ENCODE measurements at regions not wholly inside any gene's neighbourhood (a gene's known extent, or its start where the extent isn't known, plus 50 kb on each side); places are given as distances from the start of the nearest gene placed in this dataset.
A peak's percentile ranks its signal among the peaks of the same experiment; 100 is the strongest.

- DNase-seq = no peak
Measured at GRCh38 chr3:14318646-14319045, 83.8 kb upstream of the SLC6A6 start.

DNA sequence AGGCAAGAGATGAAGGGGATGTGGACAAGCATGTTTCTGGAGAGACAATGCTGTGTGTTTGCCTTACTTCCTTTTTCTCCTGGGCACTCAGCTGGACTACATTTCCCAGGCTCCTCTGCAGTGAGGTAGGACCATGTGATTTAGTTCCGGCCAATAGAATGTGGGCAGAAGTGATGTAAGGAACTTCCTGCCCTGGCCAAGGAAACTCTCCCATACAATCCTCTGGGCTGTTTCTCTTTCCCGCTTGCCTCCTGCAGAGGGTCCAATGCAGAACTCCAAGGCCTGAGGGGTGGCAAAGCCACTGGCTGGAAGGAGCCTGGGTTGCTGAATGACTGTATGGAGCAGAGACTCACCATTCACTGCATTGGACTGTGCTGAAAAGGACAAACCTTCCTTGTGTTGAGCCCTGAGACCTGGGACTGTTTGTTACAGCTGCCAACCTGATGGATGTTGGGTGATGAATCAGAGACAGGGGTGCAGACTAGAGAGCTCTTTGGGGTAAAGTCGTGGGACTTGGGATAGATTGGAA lies 82.7 kb upstream of the SLC6A6 start:
- DNase-seq = peak; percentile 78

DNA sequence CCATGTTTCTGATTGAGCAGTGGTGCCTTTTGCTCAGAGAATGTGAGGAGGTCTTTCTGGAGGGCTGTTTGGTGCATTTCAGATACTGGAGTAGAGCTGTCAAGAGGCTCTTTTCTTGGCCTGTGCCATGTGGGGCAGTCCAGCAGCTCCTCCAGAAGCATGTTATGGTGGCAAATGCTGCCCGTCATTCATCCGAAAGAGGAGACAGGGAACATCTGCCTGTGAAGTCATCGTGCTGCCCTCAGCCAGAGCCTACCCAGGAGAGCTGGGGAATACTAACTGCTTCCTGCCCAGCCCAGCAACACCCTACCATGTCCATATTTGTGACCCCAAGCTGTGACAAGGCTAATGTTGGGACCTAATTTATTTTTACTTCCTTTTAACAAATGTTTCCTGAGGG lies 82.2 kb upstream of the SLC6A6 start:
- DNase-seq = no peak

DNA sequence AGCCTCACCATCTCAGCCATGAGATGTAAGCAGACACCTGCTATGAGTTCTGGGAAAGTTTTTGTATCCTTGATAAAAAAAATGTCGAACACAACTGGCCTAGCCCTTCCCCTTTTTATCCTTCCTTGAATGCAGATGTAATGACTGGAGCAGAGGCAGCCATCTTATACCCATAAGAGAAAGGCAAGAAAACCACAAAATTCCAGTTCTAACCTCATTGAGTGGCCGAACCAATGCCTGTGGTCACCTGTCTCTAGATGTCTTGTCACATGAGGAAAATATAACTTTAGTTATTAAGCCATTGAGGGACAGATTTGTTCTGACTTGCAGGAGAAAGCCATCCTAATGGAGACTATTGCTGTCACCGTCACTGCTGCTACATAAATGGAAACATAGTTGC lies 80.4 kb upstream of the SLC6A6 start:
- DNase-seq = no peak

DNA sequence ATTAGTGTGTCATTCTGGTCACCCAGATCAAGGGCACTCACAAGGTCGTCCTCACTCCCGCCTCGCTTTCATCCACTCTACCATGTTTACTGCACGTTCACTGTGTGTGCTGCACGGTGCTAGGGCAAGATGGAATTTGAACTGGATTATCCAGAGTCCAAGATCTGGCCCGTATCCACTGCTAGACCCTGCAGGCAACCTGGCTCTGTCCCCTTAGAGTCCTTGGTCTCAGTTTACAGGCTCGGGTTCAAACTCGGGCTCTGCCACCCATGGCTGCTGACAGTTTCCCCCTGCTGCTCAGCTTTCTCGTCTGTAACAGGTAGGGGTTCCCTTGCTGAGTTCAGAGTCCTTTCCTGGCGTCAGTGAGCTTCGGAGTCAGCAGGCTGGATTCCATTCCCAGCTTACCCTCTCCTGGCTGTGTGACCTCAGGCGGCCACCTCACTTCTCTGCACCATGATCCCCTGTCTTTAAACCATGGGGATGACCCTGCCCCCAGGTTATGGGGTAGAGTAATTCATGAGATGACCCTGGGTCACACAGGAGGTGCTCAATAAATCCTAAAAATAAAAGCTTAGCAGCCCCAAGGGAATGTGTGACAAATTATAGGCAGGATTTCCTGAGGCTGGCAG lies 79.6 kb upstream of the SLC6A6 start:
- DNase-seq = no peak

GRCh38 chr3:14323401-14324223 lies 78.8 kb upstream of the SLC6A6 start:
- no peak for DNase-seq

DNA sequence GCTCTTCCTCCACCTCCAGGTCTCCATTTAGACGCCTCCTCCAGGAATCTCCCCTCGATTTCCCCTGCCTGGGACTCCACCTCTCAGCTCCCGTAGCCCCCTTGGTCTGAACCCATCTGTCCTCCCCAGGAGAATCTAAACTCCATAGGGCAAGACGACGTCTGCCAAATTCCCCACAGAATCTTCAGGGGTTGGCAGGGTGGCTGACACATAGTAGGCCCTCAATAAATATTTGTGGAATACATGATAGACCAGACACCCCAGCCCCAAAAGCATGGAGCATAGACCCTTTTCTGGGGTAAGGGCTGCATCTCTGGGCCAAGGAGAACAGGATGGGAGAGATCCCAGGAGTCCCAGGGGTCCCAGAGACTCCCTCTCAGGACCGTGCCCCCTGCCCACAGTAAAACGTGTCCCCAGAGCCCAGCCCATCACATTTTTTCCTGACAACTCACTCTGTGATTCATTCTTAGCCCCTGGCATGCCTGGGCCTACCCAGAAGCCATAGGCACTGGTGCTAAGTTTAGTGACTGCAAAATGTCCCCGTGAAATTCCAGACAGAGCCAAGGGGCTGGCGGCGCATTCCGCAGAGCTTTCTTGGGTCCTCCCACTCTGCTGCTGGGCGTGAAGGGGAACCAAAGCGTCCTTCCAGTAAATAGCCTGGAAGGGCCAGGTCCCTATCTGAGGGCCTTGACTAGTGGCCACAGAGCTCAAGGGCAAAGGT lies 78.0 kb upstream of the SLC6A6 start:
- DNase-seq = peak; percentile 73

GRCh38 chr3:14328422-14328821 lies 74.0 kb upstream of the SLC6A6 start:
- DNase-seq = no peak

GRCh38 chr3:14329116-14329830 lies 73.1 kb upstream of the SLC6A6 start:
- no peak for DNase-seq

DNA sequence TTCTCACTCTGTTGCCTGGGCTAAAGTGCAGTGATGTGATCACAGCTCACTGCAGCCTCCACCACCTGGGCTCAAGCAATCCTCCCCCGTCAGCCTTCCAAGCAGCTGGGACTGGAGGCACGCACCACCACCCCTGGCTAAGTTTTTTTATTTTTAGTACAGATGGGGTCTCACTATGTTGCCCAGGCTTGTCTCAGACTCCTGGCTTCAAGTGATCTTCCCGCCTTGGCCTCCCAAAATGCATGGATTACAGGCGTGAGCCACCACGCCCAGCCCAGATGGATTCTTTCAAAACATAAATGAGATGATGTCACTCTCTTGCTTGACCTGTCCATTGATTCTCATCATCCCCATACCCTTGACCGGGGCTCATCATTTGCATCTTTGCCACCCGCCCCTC lies 72.6 kb upstream of the SLC6A6 start:
- no peak for DNase-seq

- DNase-seq = no peak
Measured at GRCh38 chr3:14330508-14330907, 71.9 kb upstream of the SLC6A6 start.

DNA sequence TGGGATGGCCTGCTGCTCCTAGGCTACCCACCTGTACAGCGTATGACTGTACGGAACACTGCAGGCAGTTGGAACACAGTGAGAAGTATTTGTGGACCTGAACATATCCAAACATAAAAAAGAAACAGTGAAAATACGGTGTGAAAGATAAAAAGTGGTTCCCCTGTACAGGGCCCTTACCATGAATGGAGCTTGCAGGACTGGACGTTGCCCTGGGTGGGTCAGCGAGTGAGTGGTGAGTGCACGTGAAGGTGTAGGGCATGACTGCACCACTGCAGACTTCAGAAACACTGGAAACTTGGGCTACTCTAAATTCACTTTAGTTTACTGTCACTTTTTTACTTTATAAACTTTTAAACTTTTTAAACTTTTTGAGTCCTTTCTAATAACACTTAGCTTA lies 71.2 kb upstream of the SLC6A6 start:
- DNase-seq = no peak

GRCh38 chr3:14332392-14332791 lies 70.0 kb upstream of the SLC6A6 start:
- no peak for DNase-seq

GRCh38 chr3:14333215-14333614 lies 69.2 kb upstream of the SLC6A6 start:
- no peak for DNase-seq

DNA sequence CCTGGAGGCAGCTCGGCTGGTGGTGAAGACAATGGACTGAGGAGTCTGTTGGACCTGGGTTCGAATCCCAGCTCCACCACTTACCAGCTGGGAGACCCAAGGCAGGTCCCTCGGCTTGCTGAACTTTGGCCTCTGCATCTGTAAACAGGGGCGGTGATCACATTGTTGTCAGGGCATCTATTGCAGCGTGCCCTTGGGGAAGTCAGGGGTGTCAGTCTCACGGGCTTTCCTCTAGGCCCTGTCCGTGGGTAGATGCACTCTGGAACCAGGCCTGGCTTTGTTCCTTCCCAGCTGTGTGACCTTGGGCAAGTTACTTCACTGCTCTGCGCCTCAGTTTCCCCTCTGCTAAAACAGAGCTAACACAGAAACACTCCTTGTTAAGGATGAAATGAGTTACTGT lies 68.8 kb upstream of the SLC6A6 start:
- no peak for DNase-seq

- no peak for DNase-seq
Measured at GRCh38 chr3:14334136-14334535, 68.3 kb upstream of the SLC6A6 start.

GRCh38 chr3:14334936-14335335 lies 67.5 kb upstream of the SLC6A6 start:
- DNase-seq = no peak

- DNase-seq = no peak
Measured at GRCh38 chr3:14335774-14336748, 66.3 kb upstream of the SLC6A6 start.

GRCh38 chr3:14336749-14337598 lies 65.4 kb upstream of the SLC6A6 start:
- DNase-seq = no peak

DNA sequence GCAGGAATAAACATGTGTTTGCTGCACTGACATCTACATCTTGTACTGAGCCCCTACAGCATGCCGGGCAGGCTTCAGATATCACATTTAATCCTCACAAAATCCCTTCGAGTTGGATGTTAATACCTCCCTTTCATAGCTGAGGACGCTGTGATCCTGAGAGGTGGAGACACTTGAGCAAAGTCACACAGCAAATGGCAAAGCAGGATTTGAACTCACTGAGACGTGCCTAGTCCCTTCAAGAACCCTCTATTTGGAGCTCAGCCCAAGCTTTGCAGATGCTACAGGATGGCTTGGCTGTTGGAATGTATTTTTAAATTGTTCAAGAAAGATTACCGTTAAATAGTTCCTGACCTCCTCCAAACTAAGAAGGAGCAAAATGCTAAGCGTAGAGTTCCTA lies 64.6 kb upstream of the SLC6A6 start:
- no peak for DNase-seq

DNA sequence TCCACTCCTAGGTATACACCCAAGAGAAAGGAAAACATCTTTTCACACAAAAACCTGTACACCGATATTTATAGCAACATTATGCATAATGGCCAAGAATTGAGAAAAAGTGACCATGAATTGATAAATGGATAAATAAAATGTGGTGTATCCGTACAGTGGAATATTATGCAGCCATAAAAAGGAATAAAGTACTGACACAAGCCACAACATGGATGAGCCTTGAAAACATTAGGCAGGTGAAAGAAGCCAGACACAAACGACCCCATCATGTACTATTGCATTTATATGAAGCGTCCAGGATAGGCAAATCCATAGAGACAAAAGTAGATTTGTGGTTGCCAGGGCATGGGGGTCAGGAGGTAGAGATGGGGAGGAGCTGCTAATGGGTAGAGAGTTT lies 64.2 kb upstream of the SLC6A6 start:
- DNase-seq = no peak
